HCT116 (cell line): ENCODE measurements at regions not wholly inside any gene's neighbourhood (a gene's known extent, or its start where the extent isn't known, plus 50 kb on each side); places are given as distances from the start of the nearest gene placed in this dataset.

Source experiments
- ATAC-seq: fragments of 200-7000 bp; cut with Tn5 transposase; 2 replicates; pipeline ENCODE4 v1.9.1; 2020; ENCODE audit warnings: mild to moderate bottlenecking, moderate library complexity
- BruUV-seq: library from RNA; stranded (reverse); fragments of 400-500 nt; replicated peaks from 2 replicates; lab custom pipeline; 2021; lab: Mats Ljungman, UMichigan
- CTCF ChIA-PET: fragments of 300-600 bp; sonication (Branson Sonifier 250); formaldehyde crosslinking; loops from one replicate; lab custom pipeline; 2021; ENCODE audit warnings: antibody characterized with exemption; lab: Charles Lee
- POLR2A ChIA-PET: fragments of 300-600, 350-600 bp; sonication (Branson Sonifier 250); formaldehyde crosslinking; loops from one replicate; lab custom pipeline; 2021; ENCODE audit warnings: antibody characterized with exemption; lab: Charles Lee
- RAD21 ChIA-PET, 2 experiments: fragments of 300-600 bp; sonication (Branson Sonifier 250); formaldehyde crosslinking; loops; one replicate each; lab custom pipeline; 2023; ENCODE audit warnings: low total read pairs in 2 of 2; ENCODE audit not compliant: uncharacterized antibody in 2 of 2, unreplicated experiment in 2 of 2, low non-redundant PET in 1 of 2; lab: Charles Lee
- DNase-seq: peaks from one replicate; pipeline ENCODE4 v3.0.0-alpha.2; 2010; ENCODE audit warnings: low read depth, low spot score
- H2AFZ ChIP-seq: fragments of 200-600 bp; shearing (Covaris generic), sonication (generic); 2 replicates; pipeline ENCODE4 v1.6.1; 2017; ENCODE audit warnings: low read depth, mixed run types, mixed read lengths, antibody characterized with exemption, low read length; ENCODE audit not compliant: poor library complexity, severe bottlenecking
- H3K27ac ChIP-seq: 2 replicates; pipeline ENCODE4 v1.5.1; 2012; ENCODE audit warnings: low read depth, low read length
- H3K27me3 ChIP-seq: fragments of 200-600 bp; sonication (generic); 2 replicates; pipeline ENCODE4 v1.6.1; 2016; ENCODE audit warnings: mixed run types, low read length, mixed read lengths; ENCODE audit not compliant: insufficient read depth
- H3K36me3 ChIP-seq, 2 experiments: fragments of 200-500 bp in 1 of 2; fragments of 200-600 bp in 1 of 2; sonication (Bioruptor generic) in 1 of 2; sonication (generic) in 1 of 2; 2 replicates each; pipeline versions ENCODE4 v1.5.1 to v1.6.1; 2014 to 2016; ENCODE audit warnings: low read length in 2 of 2, inconsistent platforms in 1 of 2, mixed read lengths in 1 of 2, mixed run types in 1 of 2; ENCODE audit not compliant: insufficient read depth in 2 of 2, control insufficient read depth in 1 of 2
- H3K4me1 ChIP-seq, 2 experiments: fragments of 200-600 bp in 1 of 2; sonication (generic) in 1 of 2; 2 replicates each; pipeline versions ENCODE4 v1.5.1 to v1.6.1; 2012 to 2017; ENCODE audit warnings: low read length in 2 of 2, inconsistent platforms in 1 of 2, mild to moderate bottlenecking in 1 of 2, mixed read lengths in 1 of 2, mixed run types in 1 of 2, moderate library complexity in 1 of 2; ENCODE audit not compliant: insufficient read depth in 2 of 2, control insufficient read depth in 1 of 2
- H3K4me2 ChIP-seq: fragments of 200-600 bp; sonication (generic); 2 replicates; pipeline ENCODE4 v1.6.1; 2017; ENCODE audit warnings: mixed run types, low read length, mixed read lengths
- H3K4me3 ChIP-seq, 2 experiments: fragments of 200-600 bp in 1 of 2; sonication (generic) in 1 of 2; replicated peaks in 1 of 2; 2 replicates each; pipeline ENCODE4 v1.5.1; 2011 to 2016; ENCODE audit warnings: low read length in 2 of 2, control low read depth in 1 of 2, low read depth in 1 of 2, mild to moderate bottlenecking in 1 of 2, mixed read lengths in 1 of 2, mixed run types in 1 of 2
- H3K79me2 ChIP-seq: fragments of 200-600 bp; sonication (generic); 2 replicates; pipeline ENCODE4 v1.6.1; 2017; ENCODE audit warnings: mild to moderate bottlenecking, mixed run types, low read length, moderate library complexity, mixed read lengths; ENCODE audit not compliant: insufficient read depth
- H3K9ac ChIP-seq: fragments of 200-600 bp; sonication (generic); 2 replicates; pipeline ENCODE4 v1.6.1; 2016; ENCODE audit warnings: low read length, mixed read lengths
- H3K9me2 ChIP-seq: fragments of 200-600 bp; sonication (generic), shearing (Covaris generic); 2 replicates; pipeline ENCODE4 v1.6.1; 2017; ENCODE audit warnings: mixed run types, mild to moderate bottlenecking, moderate library complexity; ENCODE audit not compliant: insufficient read depth
- H3K9me3 ChIP-seq, 2 experiments: fragments of 200-500 bp in 1 of 2; fragments of 200-600 bp in 1 of 2; sonication (Bioruptor generic) in 1 of 2; sonication (generic) in 1 of 2; 2 replicates each; pipeline ENCODE4 v1.6.1; 2014 to 2017; ENCODE audit warnings: low read length in 2 of 2, mixed read lengths in 2 of 2, inconsistent platforms in 1 of 2, low read depth in 1 of 2, mild to moderate bottlenecking in 1 of 2, mixed run types in 1 of 2, moderate library complexity in 1 of 2; ENCODE audit not compliant: control insufficient read depth in 1 of 2, insufficient read depth in 1 of 2
- H4K20me1 ChIP-seq: fragments of 200-600 bp; sonication (generic), shearing (Covaris generic); 2 replicates; pipeline ENCODE4 v1.6.1; 2017; ENCODE audit warnings: mixed run types, mild to moderate bottlenecking, moderate library complexity; ENCODE audit not compliant: insufficient read depth
- CBX3 ChIP-seq: IDR thresholded peaks from 2 replicates; pipeline ENCODE4 v1.6.1; 2012; ENCODE audit warnings: low read depth
- CEBPB ChIP-seq: IDR thresholded peaks from 2 replicates; pipeline ENCODE4 v1.6.1; 2012; ENCODE audit warnings: low read depth
- EZH2 ChIP-seq: fragments of 200-600 bp; sonication (generic); IDR thresholded peaks from 2 replicates; pipeline ENCODE4 v1.6.1; 2017; ENCODE audit warnings: antibody characterized with exemption, mixed run types
- FOSL1 ChIP-seq: IDR thresholded peaks from 2 replicates; pipeline ENCODE4 v1.6.1; 2012; ENCODE audit warnings: low read depth
- POLR2A ChIP-seq: IDR thresholded peaks from 2 replicates; pipeline ENCODE4 v1.7.0; 2011; ENCODE audit warnings: borderline replicate concordance; ENCODE audit not compliant: insufficient read depth, insufficient read length; ENCODE audit errors: extremely low read depth
- RAD21 ChIP-seq: IDR thresholded peaks from 2 replicates; pipeline ENCODE4 v1.6.1; 2012; ENCODE audit warnings: low read depth, mild to moderate bottlenecking
- YY1 ChIP-seq: IDR thresholded peaks from 2 replicates; pipeline ENCODE4 v1.6.1; 2011; ENCODE audit warnings: low read length, low read depth, moderate library complexity, mild to moderate bottlenecking; ENCODE audit not compliant: insufficient replicate concordance; ENCODE audit errors: extremely low read depth
- ZBTB33 ChIP-seq: IDR thresholded peaks from 2 replicates; pipeline ENCODE4 v1.6.1; 2011; ENCODE audit warnings: mild to moderate bottlenecking, low read length, moderate library complexity; ENCODE audit not compliant: insufficient replicate concordance; ENCODE audit errors: extremely low read depth
- intact Hi-C: fragments of 100-400 bp; cut with micrococcal nuclease; formaldehyde crosslinking; loops from 2 replicates; pipeline ENCODE4 v1.10.0; 2022
- TF ChIP-seq, protein P1 (sequence below): IDR thresholded peaks from 2 replicates; pipeline ENCODE4 v1.6.1; 2012

DNA sequence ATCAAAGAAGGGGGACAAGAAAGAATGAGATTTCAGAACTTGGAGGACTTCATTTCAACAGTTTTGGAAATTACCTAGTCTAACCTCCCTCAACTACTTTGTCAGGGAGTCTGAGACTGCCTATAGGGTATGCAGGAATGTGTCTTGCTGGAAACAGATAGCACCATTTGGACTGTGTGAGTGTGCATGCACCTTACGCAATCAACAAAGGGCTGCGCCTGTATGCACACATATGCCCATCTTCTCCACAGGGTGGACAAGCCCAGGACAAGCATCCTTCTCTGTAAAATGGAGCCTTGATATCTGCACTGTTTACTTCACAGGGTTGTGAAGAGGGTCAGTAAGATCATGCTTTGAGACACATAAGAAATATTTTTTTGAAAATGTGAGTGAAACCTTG, 305.7 kb upstream of the ASIC2 start:
- ChIA-PET POLR2A (no interaction called here), CTCF (no interaction called here), RAD21 (no interaction called here)
- BruUV-seq, result no TSS peak
- Histone ChIP-seq H3K9me3 (peaks cover 0 to 13% of the 10 kb centered on the region in 2 experiments; a peak in 2 of 4 replicates), H3K9ac (no peak overlapping the region), H4K20me1 (no peaks in the 10 kb centered on the region), H3K36me3 (no peaks in the 10 kb centered on the region), H3K79me2 (no peaks in the 10 kb centered on the region), H3K9me2 (no peaks in the 10 kb centered on the region), H3K4me1 (no peaks in the 10 kb centered on the region), H3K27me3 (no peaks in the 10 kb centered on the region), H2AFZ (no peak overlapping the region), H3K4me3 (no peak overlapping the region), H3K4me2 (no peak overlapping the region), H3K27ac (no peak overlapping the region)
- DNase-seq (no peak), ATAC-seq (no peak)
- intact Hi-C loops, result no loop called here
- TF ChIP-seq CEBPB (no peak), CBX3 (no peak), EZH2 (no peak), YY1 (no peak), FOSL1 (no peak), POLR2A (no peak), RAD21 (no peak), ZBTB33 (no peak)
- TF ChIP-seq, protein P1, sequence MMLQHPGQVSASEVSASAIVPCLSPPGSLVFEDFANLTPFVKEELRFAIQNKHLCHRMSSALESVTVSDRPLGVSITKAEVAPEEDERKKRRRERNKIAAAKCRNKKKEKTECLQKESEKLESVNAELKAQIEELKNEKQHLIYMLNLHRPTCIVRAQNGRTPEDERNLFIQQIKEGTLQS, result no peak
